OCI-LY1 (cell line): ENCODE measurements at regions not wholly inside any gene's neighbourhood (a gene's known extent, or its start where the extent isn't known, plus 50 kb on each side); places are given as distances from the start of the nearest gene placed in this dataset.

ENCODE experiments used
- H2AFZ ChIP-seq: fragments of 200-600 bp; sonication (generic), shearing (Covaris generic); 2 replicates; pipeline ENCODE4 v1.6.0; 2014; ENCODE audit warnings: antibody characterized with exemption, mild to moderate bottlenecking, low read length
- H3F3A ChIP-seq: fragments of 200-600 bp; sonication (generic), shearing (Covaris generic); 2 replicates; pipeline ENCODE4 v1.6.0; 2014; ENCODE audit warnings: mild to moderate bottlenecking, antibody characterized with exemption, low read length, moderate library complexity; ENCODE audit not compliant: insufficient read depth
- H3K27ac ChIP-seq: fragments of 200-600 bp; sonication (generic); 2 replicates; pipeline ENCODE4 v1.5.1; 2014; ENCODE audit warnings: low read length, mixed run types, mild to moderate bottlenecking, low read depth; ENCODE audit not compliant: poor library complexity, severe bottlenecking
- H3K27me3 ChIP-seq: fragments of 200-600 bp; sonication (generic); 2 replicates; pipeline ENCODE4 v1.6.0; 2014; ENCODE audit warnings: antibody characterized with exemption, mild to moderate bottlenecking, low read length, moderate library complexity; ENCODE audit not compliant: insufficient read depth
- H3K36me3 ChIP-seq: fragments of 200-600 bp; sonication (generic); 2 replicates; pipeline ENCODE4 v1.6.1; 2014; ENCODE audit warnings: mild to moderate bottlenecking, antibody characterized with exemption, low read length, moderate library complexity, mixed read lengths; ENCODE audit not compliant: insufficient read depth
- H3K4me1 ChIP-seq: fragments of 200-600 bp; sonication (generic); 2 replicates; pipeline ENCODE4 v1.5.1; 2014; ENCODE audit warnings: mild to moderate bottlenecking, low read length, moderate library complexity; ENCODE audit not compliant: insufficient read depth, severe bottlenecking
- H3K4me2 ChIP-seq: fragments of 200-600 bp; sonication (generic), shearing (Covaris generic); 2 replicates; pipeline ENCODE4 v1.6.1; 2014; ENCODE audit warnings: low read length
- H3K4me3 ChIP-seq: fragments of 200-600 bp; sonication (generic); 2 replicates; pipeline ENCODE4 v1.5.1; 2014; ENCODE audit warnings: low read length, low read depth, mild to moderate bottlenecking, mixed read lengths; ENCODE audit not compliant: poor library complexity, severe bottlenecking
- H3K79me2 ChIP-seq: fragments of 200-600 bp; shearing (Covaris generic); 2 replicates; pipeline ENCODE4 v1.6.1; 2016; ENCODE audit warnings: mixed run types, low read length, mixed read lengths; ENCODE audit not compliant: insufficient read depth
- H3K9ac ChIP-seq: fragments of 200-600 bp; sonication (generic), shearing (Covaris generic); 2 replicates; pipeline ENCODE4 v1.6.1; 2014; ENCODE audit warnings: mild to moderate bottlenecking, low read length, mixed read lengths
- H3K9me2 ChIP-seq: fragments of 200-600 bp; sonication (generic), shearing (Covaris generic); 2 replicates; pipeline ENCODE4 v1.6.1; 2014; ENCODE audit warnings: low read depth, mild to moderate bottlenecking, low read length, mixed read lengths
- H3K9me3 ChIP-seq: fragments of 200-600 bp; shearing (Covaris generic); 2 replicates; pipeline ENCODE4 v1.6.1; 2014; ENCODE audit warnings: low read length, mixed read lengths
- H4K20me1 ChIP-seq: fragments of 200-600 bp; sonication (generic), shearing (Covaris generic); 2 replicates; pipeline ENCODE4 v1.6.0; 2016; ENCODE audit warnings: mild to moderate bottlenecking, low read length; ENCODE audit not compliant: insufficient read depth
- CTCF ChIP-seq: fragments of 200-600 bp; sonication (generic), shearing (Covaris generic); IDR thresholded peaks from 2 replicates; pipeline ENCODE4 v1.5.1; 2017; ENCODE audit warnings: mild to moderate bottlenecking, antibody characterized with exemption, low read length, moderate library complexity, mixed read lengths
- EZH2 ChIP-seq: fragments of 200-600 bp; sonication (generic), shearing (Covaris generic); IDR thresholded peaks from 2 replicates; pipeline ENCODE4 v1.8.0; 2017; ENCODE audit warnings: borderline replicate concordance, mixed run types, mild to moderate bottlenecking, antibody characterized with exemption, low read length, moderate library complexity, mixed read lengths

- Histone ChIP-seq H3K36me3 (no peaks in the 10 kb centered on the region), H3K4me1 (no peaks in the 10 kb centered on the region), H3K9me3 (no peaks in the 10 kb centered on the region), H3F3A (no peaks in the 10 kb centered on the region), H4K20me1 (no peaks in the 10 kb centered on the region), H3K27me3 (no peaks in the 10 kb centered on the region), H2AFZ (no peak overlapping the region), H3K79me2 (no peaks in the 10 kb centered on the region), H3K27ac (no peak overlapping the region), H3K9ac (no peak overlapping the region), H3K9me2 (no peaks in the 10 kb centered on the region), H3K4me3 (no peak overlapping the region), H3K4me2 (no peak overlapping the region)
- TF ChIP-seq CTCF (no peak), EZH2 (no peak)
Measured at GRCh38 chr20:11324990-11325389, 592.7 kb upstream of the BTBD3 start.

- Histone ChIP-seq H3K4me3 (no peak overlapping the region), H3K4me1 (no peaks in the 10 kb centered on the region), H3K4me2 (no peak overlapping the region), H2AFZ (no peak overlapping the region), H3K27ac (no peak overlapping the region), H3K9me2 (no peaks in the 10 kb centered on the region), H3K27me3 (no peaks in the 10 kb centered on the region), H3F3A (no peaks in the 10 kb centered on the region), H3K9me3 (no peaks in the 10 kb centered on the region), H3K79me2 (no peaks in the 10 kb centered on the region), H3K9ac (no peak overlapping the region), H4K20me1 (no peaks in the 10 kb centered on the region), H3K36me3 (no peaks in the 10 kb centered on the region)
- TF ChIP-seq EZH2 (no peak), CTCF (no peak)
Measured at GRCh38 chr20:11328839-11329238, 588.9 kb upstream of the BTBD3 start.

- TF ChIP-seq CTCF (no peak), EZH2 (no peak)
- no peaks in the 10 kb centered on the region for H3K9me2 ChIP-seq
- H3K4me2 ChIP-seq, result no peak overlapping the region
- no peaks in the 10 kb centered on the region for H3F3A ChIP-seq
- no peaks in the 10 kb centered on the region for H3K9me3 ChIP-seq
- no peak overlapping the region for H3K27ac ChIP-seq
- no peak overlapping the region for H3K9ac ChIP-seq
- no peaks in the 10 kb centered on the region for H4K20me1 ChIP-seq
- H3K27me3 ChIP-seq, result no peaks in the 10 kb centered on the region
- no peak overlapping the region for H3K4me3 ChIP-seq
- no peaks in the 10 kb centered on the region for H3K4me1 ChIP-seq
- H2AFZ ChIP-seq, result no peak overlapping the region
- no peaks in the 10 kb centered on the region for H3K36me3 ChIP-seq
- H3K79me2 ChIP-seq, result no peaks in the 10 kb centered on the region
Measured at GRCh38 chr20:11329271-11329670, 588.4 kb upstream of the BTBD3 start.
